Panc1 (cell line): ENCODE measurements at regions not wholly inside any gene's neighbourhood (a gene's known extent, or its start where the extent isn't known, plus 50 kb on each side); places are given as distances from the start of the nearest gene placed in this dataset.

Experiments
- ATAC-seq: fragments of 200-7000 bp; cut with Tn5 transposase; 2 replicates; pipeline ENCODE4 v1.9.1; 2020; ENCODE audit warnings: mild to moderate bottlenecking, moderate library complexity
- BruUV-seq: library from RNA; stranded (reverse); fragments of 400-500 nt; replicated peaks from 2 replicates; lab custom pipeline; 2021; lab: Mats Ljungman, UMichigan
- CTCF ChIA-PET: fragments of 300-600 bp; sonication (Branson Sonifier 250); formaldehyde crosslinking; loops from one replicate; lab custom pipeline; 2022; ENCODE audit warnings: antibody characterized with exemption; lab: Charles Lee
- POLR2A ChIA-PET: fragments of 300-600 bp; sonication (Branson Sonifier 250); formaldehyde crosslinking; loops from one replicate; lab custom pipeline; 2022; ENCODE audit warnings: antibody characterized with exemption; lab: Charles Lee
- DNase-seq: peaks from one replicate; pipeline ENCODE4 v3.0.0-alpha.2; 2010; ENCODE audit warnings: low read depth, low spot score
- H3K27ac ChIP-seq: 2 replicates; pipeline ENCODE4 v1.5.1; 2011; ENCODE audit warnings: mild to moderate bottlenecking, low read length, inconsistent platforms
- H3K27me3 ChIP-seq: fragments of 200-500 bp; sonication (Bioruptor generic); 2 replicates; pipeline ENCODE4 v1.6.0; 2014; ENCODE audit warnings: low read length, inconsistent platforms; ENCODE audit not compliant: control insufficient read depth, insufficient read depth
- H3K36me3 ChIP-seq: fragments of 200-500 bp; sonication (Bioruptor generic); 2 replicates; pipeline ENCODE4 v1.5.1; 2014; ENCODE audit warnings: inconsistent platforms, mild to moderate bottlenecking, low read length, moderate library complexity; ENCODE audit not compliant: control insufficient read depth, insufficient read depth
- H3K4me1 ChIP-seq: 2 replicates; pipeline ENCODE4 v1.5.1; 2011; ENCODE audit warnings: inconsistent platforms, mild to moderate bottlenecking, low read length, moderate library complexity; ENCODE audit not compliant: control insufficient read depth, insufficient read depth
- H3K4me3 ChIP-seq, 2 experiments: 2 replicates each; pipeline ENCODE4 v1.5.1; 2011 to 2012; ENCODE audit warnings: low read depth in 2 of 2, low read length in 2 of 2, mild to moderate bottlenecking in 2 of 2, inconsistent platforms in 1 of 2, moderate library complexity in 1 of 2
- H3K9me3 ChIP-seq: fragments of 200-500 bp; sonication (Bioruptor generic); 2 replicates; pipeline ENCODE4 v1.5.1; 2014; ENCODE audit warnings: low read depth, mild to moderate bottlenecking, inconsistent platforms, low read length, moderate library complexity; ENCODE audit not compliant: control insufficient read depth, insufficient read depth
- CTCF ChIP-seq: fragments of 450-650 bp; IDR thresholded peaks from 2 replicates; pipeline ENCODE4 v1.5.1; 2017; ENCODE audit warnings: mild to moderate bottlenecking
- POLR2AphosphoS5 ChIP-seq: IDR thresholded peaks from 2 replicates; pipeline ENCODE4 v1.6.1; 2012; ENCODE audit warnings: mild to moderate bottlenecking, low read depth, low read length, moderate library complexity
- REST ChIP-seq, 2 experiments: IDR thresholded peaks; 2 replicates each; pipeline ENCODE4 v1.6.1; 2011 to 2012; ENCODE audit warnings: low read depth in 2 of 2, control low read depth in 1 of 2, low read length in 1 of 2, mild to moderate bottlenecking in 1 of 2, moderate library complexity in 1 of 2; ENCODE audit not compliant: insufficient read depth in 1 of 2
- SIN3A ChIP-seq: IDR thresholded peaks from 2 replicates; pipeline ENCODE4 v1.6.1; 2012; ENCODE audit warnings: low read depth, mild to moderate bottlenecking, low read length, moderate library complexity, borderline replicate concordance; ENCODE audit not compliant: insufficient read depth
- TCF7L2 ChIP-seq: IDR thresholded peaks from 2 replicates; pipeline ENCODE4 v1.6.1; 2011; ENCODE audit warnings: mild to moderate bottlenecking, low read depth, low read length, inconsistent platforms
- in situ Hi-C: cut with HindIII; loops from 2 replicates; pipeline ENCODE4 v1.10.0; 2016; ENCODE audit warnings: low sequenced_read_pairs, low pct_unique_long_range_greater_than_20kb
- intact Hi-C: fragments of 100-400 bp; cut with micrococcal nuclease; formaldehyde crosslinking; loops from one replicate; pipeline ENCODE4 v1.10.0; 2022; ENCODE audit not compliant: unreplicated experiment

GRCh38 chr5:175599210-175599609 lies 58.7 kb upstream of the HRH2 start:
- Histone ChIP-seq H3K27me3 (peaks cover 3% of the 10 kb centered on the region), H3K36me3 (no peaks in the 10 kb centered on the region), H3K4me3 (no peak overlapping the region), H3K9me3 (no peaks in the 10 kb centered on the region), H3K4me1 (no peaks in the 10 kb centered on the region), H3K27ac (no peak overlapping the region)
- intact Hi-C loops (no loop called here), in situ Hi-C loops (no loop called here)
- ATAC-seq (no peak), DNase-seq (no peak)
- CTCF ChIA-PET: no interaction called here
- POLR2A ChIA-PET: no interaction called here
- no TSS peak for BruUV-seq
- TF ChIP-seq POLR2AphosphoS5 (no peak), TCF7L2 (no peak), REST (IDR thresholded peaks at IDR 0.05; ENCODE audit: insufficient read depth in 1 of 2, low read depth in 2 of 2, low read length in 1 of 2) (no peak), CTCF (no peak), SIN3A (no peak)

GRCh38 chr5:175603987-175604739 lies 53.7 kb upstream of the HRH2 start:
- no TSS peak for BruUV-seq
- ATAC-seq: no peak

More at GRCh38 chr5:175603987-175604739, 53.7 kb upstream of the HRH2 start:
- Histone ChIP-seq H3K27me3 (peaks cover 11% of the 10 kb centered on the region), H3K36me3 (no peaks in the 10 kb centered on the region), H3K9me3 (no peaks in the 10 kb centered on the region), H3K4me1 (no peaks in the 10 kb centered on the region), H3K4me3 (no peak overlapping the region), H3K27ac (no peak overlapping the region)
- TF ChIP-seq SIN3A (no peak), POLR2AphosphoS5 (no peak), REST (IDR thresholded peaks at IDR 0.05; ENCODE audit: insufficient read depth in 1 of 2, low read depth in 2 of 2, low read length in 1 of 2) (no peak), TCF7L2 (no peak), CTCF (no peak)
- no peak for DNase-seq
- intact Hi-C loops: no loop called here
- in situ Hi-C loops: no loop called here
- CTCF ChIA-PET: no interaction called here
- POLR2A ChIA-PET: no interaction called here
